Hepatocyte (in vitro differentiated cells): ENCODE measurements at regions not wholly inside any gene's neighbourhood (a gene's known extent, or its start where the extent isn't known, plus 50 kb on each side); places are given as distances from the start of the nearest gene placed in this dataset.

Experiments used
- DNase-seq: peaks from one replicate; pipeline ENCODE4 v3.0.0-alpha.2; 2016; ENCODE audit warnings: low spot score
- H2AFZ ChIP-seq: fragments of 200-600 bp; sonication (generic); 2 replicates; pipeline ENCODE4 v1.6.0; 2016; ENCODE audit warnings: antibody characterized with exemption, mild to moderate bottlenecking
- H3K27ac ChIP-seq: fragments of 200-600 bp; sonication (generic); 2 replicates; pipeline ENCODE4 v1.5.1; 2016; ENCODE audit warnings: mild to moderate bottlenecking
- H3K27me3 ChIP-seq: fragments of 200-600 bp; sonication (generic); 2 replicates; pipeline ENCODE4 v1.6.1; 2016
- H3K36me3 ChIP-seq: fragments of 200-600 bp; sonication (generic); replicated peaks from 2 replicates; pipeline ENCODE4 v1.5.1; 2016; ENCODE audit warnings: low read depth; ENCODE audit not compliant: insufficient read depth
- H3K4me1 ChIP-seq: fragments of 200-600 bp; sonication (generic); 2 replicates; pipeline ENCODE4 v1.5.1; 2016; ENCODE audit warnings: mild to moderate bottlenecking, moderate library complexity; ENCODE audit not compliant: insufficient read depth
- H3K4me2 ChIP-seq: fragments of 200-600 bp; sonication (generic); 2 replicates; pipeline ENCODE4 v1.6.0; 2016
- H3K4me3 ChIP-seq: fragments of 200-600 bp; sonication (generic); 2 replicates; pipeline ENCODE4 v1.5.1; 2016; ENCODE audit warnings: mild to moderate bottlenecking
- H3K79me2 ChIP-seq: fragments of 200-600 bp; sonication (generic); 2 replicates; pipeline ENCODE4 v1.6.0; 2017; ENCODE audit warnings: mild to moderate bottlenecking
- H3K9me2 ChIP-seq: fragments of 200-600 bp; sonication (generic); replicated peaks from 2 replicates; pipeline ENCODE4 v1.6.0; 2017; ENCODE audit warnings: mild to moderate bottlenecking; ENCODE audit not compliant: insufficient read depth
- H3K9me3 ChIP-seq: fragments of 200-600 bp; sonication (generic); 2 replicates; pipeline ENCODE4 v1.5.1; 2016; ENCODE audit warnings: low read depth, mild to moderate bottlenecking
- H4K20me1 ChIP-seq: fragments of 200-600 bp; sonication (generic); 2 replicates; pipeline ENCODE4 v1.6.0; 2016; ENCODE audit warnings: mild to moderate bottlenecking; ENCODE audit not compliant: insufficient read depth, poor library complexity, severe bottlenecking
- CTCF ChIP-seq: fragments of 200-600 bp; sonication (generic); IDR thresholded peaks from 2 replicates; pipeline ENCODE4 v1.5.1; 2016; ENCODE audit warnings: antibody characterized with exemption, mild to moderate bottlenecking; ENCODE audit not compliant: poor library complexity
- EZH2 ChIP-seq: fragments of 200-600 bp; sonication (generic); IDR thresholded peaks from 2 replicates; pipeline ENCODE4 v1.6.1; 2016; ENCODE audit warnings: antibody characterized with exemption, mild to moderate bottlenecking, borderline replicate concordance
- EZH2phosphoT487 ChIP-seq: fragments of 200-600 bp; sonication (generic); IDR thresholded peaks from one replicate; pipeline ENCODE4 v1.6.1; 2018; ENCODE audit warnings: antibody characterized with exemption, mild to moderate bottlenecking, low read depth, moderate library complexity; ENCODE audit not compliant: unreplicated experiment, severe bottlenecking
- WGBS: methylation state at CpG from one replicate; pipeline ENCODE4 v1.1.6; 2016; ENCODE audit warnings: low lambda C conversion rate; ENCODE audit errors: missing lambda C conversion rate; 5-methylcytosine and 5-hydroxymethylcytosine counted together

GRCh38 chr1:115473986-115474565, 136.0 kb upstream of the NGF start:
- Histone ChIP-seq H3K27ac (no peak overlapping the region), H3K4me3 (no peak overlapping the region), H3K79me2 (no peaks in the 10 kb centered on the region), H2AFZ (no peak overlapping the region), H3K4me2 (no peak overlapping the region), H3K36me3 (no peaks in the 10 kb centered on the region), H3K9me3 (no peaks in the 10 kb centered on the region), H3K4me1 (no peaks in the 10 kb centered on the region), H4K20me1 (no peaks in the 10 kb centered on the region), H3K9me2 (no peaks in the 10 kb centered on the region), H3K27me3 (no peaks in the 10 kb centered on the region)
- TF ChIP-seq CTCF (no peak), EZH2 (no peak), EZH2phosphoT487 (no peak)
- 77% methylated on average over 8 of the region's 8 CpGs for WGBS
- no peak for DNase-seq

- DNase-seq, result peak; percentile 68
- TF ChIP-seq CTCF, result peak; percentile 76
- no peak for TF ChIP-seq EZH2phosphoT487
- H3K4me2 ChIP-seq, result no peak overlapping the region
- no peaks in the 10 kb centered on the region for H3K36me3 ChIP-seq
- H2AFZ ChIP-seq, result no peak overlapping the region
- H3K4me3 ChIP-seq, result no peak overlapping the region
- 47% methylated on average over 11 of the region's 11 CpGs for WGBS
- no peaks in the 10 kb centered on the region for H3K4me1 ChIP-seq
- no peaks in the 10 kb centered on the region for H3K9me2 ChIP-seq
- no peaks in the 10 kb centered on the region for H3K79me2 ChIP-seq
- no peaks in the 10 kb centered on the region for H3K9me3 ChIP-seq
- H3K27ac ChIP-seq, result no peak overlapping the region
- no peaks in the 10 kb centered on the region for H3K27me3 ChIP-seq
- no peaks in the 10 kb centered on the region for H4K20me1 ChIP-seq
Observed at GRCh38 chr1:115469703-115470476, 131.8 kb upstream of the NGF start.

- no peaks in the 10 kb centered on the region for H3K79me2 ChIP-seq
- 100% methylated on average over 3 of the region's 3 CpGs for WGBS
Observed at GRCh38 chr1:115467790-115468189, 129.7 kb upstream of the NGF start.

More at GRCh38 chr1:115467790-115468189, 129.7 kb upstream of the NGF start:
- TF ChIP-seq CTCF (no peak), EZH2 (no peak), EZH2phosphoT487 (no peak)
- Histone ChIP-seq H3K4me2 (no peak overlapping the region), H3K36me3 (no peaks in the 10 kb centered on the region), H2AFZ (no peak overlapping the region), H3K27me3 (no peaks in the 10 kb centered on the region), H3K27ac (no peak overlapping the region), H4K20me1 (no peaks in the 10 kb centered on the region), H3K4me1 (no peaks in the 10 kb centered on the region), H3K9me2 (no peaks in the 10 kb centered on the region), H3K9me3 (no peaks in the 10 kb centered on the region), H3K4me3 (no peak overlapping the region)
- no peak for DNase-seq
